ENCODE measurements at regions not wholly inside any gene's neighbourhood (a gene's known extent, or its start where the extent isn't known, plus 50 kb on each side); places are given as distances from the start of the nearest gene placed in this dataset.
A peak's percentile ranks its signal among the peaks of the same experiment; 100 is the strongest.
"Not testable (repeated sequence)": the region's sequence is repeated elsewhere in the genome, so short reads cannot be mapped to it uniquely, and the experiment has no call there.

DNA sequence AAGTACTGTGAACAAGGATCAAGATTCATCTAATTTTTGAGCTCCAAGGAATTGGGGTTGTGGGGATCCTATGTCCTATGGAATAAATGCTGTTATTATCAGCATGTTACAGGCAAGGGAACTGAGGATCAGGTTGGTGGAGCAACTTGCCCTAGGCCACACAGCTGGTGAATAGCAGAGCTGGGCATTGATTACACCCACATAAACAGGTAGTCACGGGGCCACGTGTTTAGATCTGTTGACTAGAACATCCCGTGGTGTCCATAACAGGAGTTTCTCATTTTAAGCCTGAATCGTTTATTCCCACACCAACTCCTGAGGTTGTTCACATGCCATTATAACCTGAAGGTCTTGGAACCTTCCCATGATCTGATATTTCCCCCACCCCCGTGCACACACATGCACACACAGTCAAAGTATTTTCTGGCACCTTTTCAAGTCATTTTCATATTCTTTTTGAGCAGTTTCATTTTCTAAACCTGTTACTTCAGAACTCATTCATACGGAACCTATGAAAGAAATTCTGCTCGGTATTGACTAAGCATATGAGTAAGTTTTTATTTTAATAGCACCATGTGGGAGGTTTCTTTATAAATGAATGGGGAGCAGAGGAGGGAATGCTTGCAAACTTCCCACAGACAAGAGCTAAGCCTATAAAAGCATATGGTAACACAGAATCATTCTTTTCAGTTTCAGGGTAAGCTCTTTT, 338.1 kb downstream of the ANAPC1 start:
- H3K9ac ChIP-seq (ENCODE audit: insufficient read depth in 1 of 2, low read length in 2 of 2); H3K36me3 ChIP-seq (ENCODE audit: control insufficient read depth in 4 of 4, insufficient read depth in 4 of 4, low read length in 4 of 4); DNase-seq; H3K27me3 ChIP-seq (ENCODE audit: control insufficient read depth in 3 of 3, insufficient read depth in 3 of 3, low read length in 2 of 3); H3K4me3 ChIP-seq; H3K4me1 ChIP-seq (ENCODE audit: control insufficient read depth in 5 of 5, insufficient read depth in 5 of 5, low read length in 5 of 5); ATAC-seq (ENCODE audit: insufficient read depth, low FRiP score); H3K27ac ChIP-seq (ENCODE audit: low read depth in 1 of 2, low read length in 1 of 2); H3K9me3 ChIP-seq (ENCODE audit: control insufficient read depth in 4 of 4, insufficient read depth in 3 of 4, low read length in 3 of 4): not testable (repeated sequence)
- 76 to 88% methylated on average over 4 to 5 of the region's 7 CpGs for WGBS, 2 donors

DNA sequence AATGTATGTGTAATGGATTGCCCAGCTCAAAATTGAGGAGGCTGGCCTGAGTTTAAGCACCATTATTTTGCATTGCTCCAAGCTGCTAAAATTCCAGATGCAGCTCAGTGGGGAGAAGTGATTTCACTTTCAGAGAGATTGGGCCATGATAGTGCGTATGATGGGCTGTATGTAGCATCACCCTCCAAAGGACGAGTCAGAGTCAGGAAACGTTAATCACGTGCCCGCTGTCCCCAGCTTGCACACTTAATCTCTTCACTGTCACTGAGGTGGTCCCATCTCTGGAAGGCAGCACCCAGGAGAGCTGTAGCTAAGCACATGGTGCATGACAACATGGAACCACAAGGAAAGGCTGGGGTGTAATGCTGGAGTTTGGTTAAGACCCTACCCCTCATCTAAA, 337.4 kb downstream of the ANAPC1 start:
- not testable (repeated sequence) for DNase-seq; H3K27me3 ChIP-seq (ENCODE audit: control insufficient read depth in 3 of 3, insufficient read depth in 3 of 3, low read length in 2 of 3); H3K4me3 ChIP-seq; ATAC-seq (ENCODE audit: insufficient read depth, low FRiP score); H3K4me1 ChIP-seq (ENCODE audit: control insufficient read depth in 5 of 5, insufficient read depth in 5 of 5, low read length in 5 of 5); H3K9ac ChIP-seq (ENCODE audit: insufficient read depth in 1 of 2, low read length in 2 of 2); H3K27ac ChIP-seq (ENCODE audit: low read depth in 1 of 2, low read length in 1 of 2); H3K9me3 ChIP-seq (ENCODE audit: control insufficient read depth in 4 of 4, insufficient read depth in 3 of 4, low read length in 3 of 4); H3K36me3 ChIP-seq (ENCODE audit: control insufficient read depth in 4 of 4, insufficient read depth in 4 of 4, low read length in 4 of 4)
- 86 to 92% methylated on average over 5 of the region's 5 CpGs for WGBS, 2 donors

DNA sequence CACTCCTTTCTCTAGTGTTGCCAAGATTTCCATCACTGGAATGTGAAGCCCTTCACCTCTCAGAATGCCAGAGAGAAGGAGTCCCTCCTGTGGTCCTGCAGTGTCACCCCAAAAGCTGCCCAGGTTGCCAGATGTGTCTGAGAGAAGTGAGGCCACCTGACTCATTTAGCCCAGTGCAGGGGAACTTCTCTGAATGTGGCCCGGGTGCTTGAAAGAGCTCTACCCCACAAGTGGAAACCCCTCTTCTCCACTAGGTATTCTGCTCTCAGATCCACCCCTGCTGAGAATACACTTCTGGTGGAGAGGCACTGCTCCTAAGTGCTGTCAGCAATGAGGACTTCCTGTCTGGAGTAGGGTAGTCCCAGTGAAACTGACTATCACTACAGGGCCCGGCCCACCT, 334.8 kb downstream of the ANAPC1 start:
- H3K9ac ChIP-seq (ENCODE audit: insufficient read depth in 1 of 2, low read length in 2 of 2); H3K27ac ChIP-seq (ENCODE audit: low read depth in 1 of 2, low read length in 1 of 2); H3K27me3 ChIP-seq (ENCODE audit: control insufficient read depth in 3 of 3, insufficient read depth in 3 of 3, low read length in 2 of 3); H3K36me3 ChIP-seq (ENCODE audit: control insufficient read depth in 4 of 4, insufficient read depth in 4 of 4, low read length in 4 of 4); H3K4me1 ChIP-seq (ENCODE audit: control insufficient read depth in 5 of 5, insufficient read depth in 5 of 5, low read length in 5 of 5); H3K9me3 ChIP-seq (ENCODE audit: control insufficient read depth in 4 of 4, insufficient read depth in 3 of 4, low read length in 3 of 4); H3K4me3 ChIP-seq; ATAC-seq (ENCODE audit: insufficient read depth, low FRiP score); DNase-seq: not testable (repeated sequence)
- 88 to 100% methylated on average over 1 of the region's 2 CpGs for WGBS, 2 donors

DNA sequence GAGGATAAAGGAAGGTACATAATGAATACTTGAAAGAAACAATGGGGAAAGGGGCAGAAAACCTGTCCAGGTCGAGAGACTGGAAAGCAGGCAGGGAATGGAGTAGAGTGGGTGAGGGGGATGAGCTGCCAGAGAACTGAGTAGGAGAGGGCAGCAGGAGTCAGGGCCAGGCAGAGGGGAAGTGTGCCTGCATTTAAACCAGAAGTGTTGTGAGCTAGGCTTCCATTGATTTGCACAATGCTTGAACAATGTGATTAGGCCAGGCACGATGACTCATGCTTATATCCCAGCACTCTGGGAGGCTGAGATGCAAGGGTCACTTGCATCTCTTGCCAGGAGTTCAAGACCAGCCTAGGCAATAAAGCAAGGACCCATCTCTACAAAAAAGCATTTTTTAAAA, 332.6 kb downstream of the ANAPC1 start:
- not testable (repeated sequence) for H3K36me3 ChIP-seq (ENCODE audit: control insufficient read depth in 4 of 4, insufficient read depth in 4 of 4, low read length in 4 of 4); H3K9ac ChIP-seq (ENCODE audit: insufficient read depth in 1 of 2, low read length in 2 of 2); ATAC-seq (ENCODE audit: insufficient read depth, low FRiP score); DNase-seq; H3K27ac ChIP-seq (ENCODE audit: low read depth in 1 of 2, low read length in 1 of 2); H3K4me3 ChIP-seq; H3K27me3 ChIP-seq (ENCODE audit: control insufficient read depth in 3 of 3, insufficient read depth in 3 of 3, low read length in 2 of 3); H3K9me3 ChIP-seq (ENCODE audit: control insufficient read depth in 4 of 4, insufficient read depth in 3 of 4, low read length in 3 of 4); H3K4me1 ChIP-seq (ENCODE audit: control insufficient read depth in 5 of 5, insufficient read depth in 5 of 5, low read length in 5 of 5)
- WGBS, 2 donors: 29 to 71% methylated on average over 1 of the region's 2 CpGs

DNA sequence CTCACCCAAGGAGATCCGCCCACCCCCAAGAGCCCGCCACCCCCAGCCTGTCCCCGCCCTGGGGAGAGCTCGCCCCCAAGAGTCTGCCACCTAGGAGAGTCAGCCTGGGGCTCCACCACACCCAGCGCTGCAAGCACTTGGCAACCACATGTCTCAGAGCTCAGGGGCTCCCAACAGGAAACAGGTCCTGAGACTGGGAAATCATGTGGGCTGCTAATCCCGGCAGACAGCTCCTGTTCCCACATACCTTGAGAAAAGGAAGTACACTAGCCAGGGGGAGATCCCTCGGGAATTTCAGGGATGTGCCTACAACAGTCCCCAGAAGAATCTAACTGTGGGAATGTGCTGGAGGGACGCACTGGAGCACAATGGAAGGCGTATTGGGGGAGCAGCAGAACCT, 331.4 kb downstream of the ANAPC1 start:
- ATAC-seq (ENCODE audit: insufficient read depth, low FRiP score); H3K9me3 ChIP-seq (ENCODE audit: control insufficient read depth in 4 of 4, insufficient read depth in 3 of 4, low read length in 3 of 4); H3K9ac ChIP-seq (ENCODE audit: insufficient read depth in 1 of 2, low read length in 2 of 2); H3K4me1 ChIP-seq (ENCODE audit: control insufficient read depth in 5 of 5, insufficient read depth in 5 of 5, low read length in 5 of 5); H3K36me3 ChIP-seq (ENCODE audit: control insufficient read depth in 4 of 4, insufficient read depth in 4 of 4, low read length in 4 of 4); H3K27ac ChIP-seq (ENCODE audit: low read depth in 1 of 2, low read length in 1 of 2); H3K4me3 ChIP-seq; H3K27me3 ChIP-seq (ENCODE audit: control insufficient read depth in 3 of 3, insufficient read depth in 3 of 3, low read length in 2 of 3); DNase-seq: not testable (repeated sequence)
- WGBS, 2 donors: no CpG with 5 or more reads among the region's 9 CpGs

DNA sequence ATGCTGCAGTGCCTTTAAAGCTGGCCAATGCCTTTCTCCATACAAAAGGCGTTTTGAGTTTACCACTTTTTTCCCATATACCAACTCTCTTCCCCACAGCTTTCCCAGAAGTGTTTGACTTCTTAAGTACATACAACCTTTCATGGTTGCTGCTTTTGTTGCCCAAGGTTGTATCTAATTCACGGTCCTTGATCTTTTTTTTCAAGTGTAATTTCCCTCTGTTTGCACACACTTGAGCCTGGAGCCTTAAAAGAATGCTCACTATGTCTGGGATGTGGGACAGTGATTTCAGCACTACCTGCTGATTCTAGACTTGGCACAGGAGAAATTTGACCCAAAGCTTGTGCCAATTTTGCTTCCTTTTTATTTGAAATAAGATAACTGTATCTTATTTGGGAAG, 324.7 kb downstream of the ANAPC1 start:
- not testable (repeated sequence) for H3K4me3 ChIP-seq; H3K9ac ChIP-seq (ENCODE audit: insufficient read depth in 1 of 2, low read length in 2 of 2); H3K9me3 ChIP-seq (ENCODE audit: control insufficient read depth in 4 of 4, insufficient read depth in 3 of 4, low read length in 3 of 4); H3K27me3 ChIP-seq (ENCODE audit: control insufficient read depth in 3 of 3, insufficient read depth in 3 of 3, low read length in 2 of 3); H3K4me1 ChIP-seq (ENCODE audit: control insufficient read depth in 5 of 5, insufficient read depth in 5 of 5, low read length in 5 of 5); DNase-seq; H3K27ac ChIP-seq (ENCODE audit: low read depth in 1 of 2, low read length in 1 of 2); H3K36me3 ChIP-seq (ENCODE audit: control insufficient read depth in 4 of 4, insufficient read depth in 4 of 4, low read length in 4 of 4)
- peak; percentile 53 for ATAC-seq (ENCODE audit: insufficient read depth, low FRiP score)
- 72 to 76% methylated on average over 1 of the region's 2 CpGs for WGBS, 2 donors

DNA sequence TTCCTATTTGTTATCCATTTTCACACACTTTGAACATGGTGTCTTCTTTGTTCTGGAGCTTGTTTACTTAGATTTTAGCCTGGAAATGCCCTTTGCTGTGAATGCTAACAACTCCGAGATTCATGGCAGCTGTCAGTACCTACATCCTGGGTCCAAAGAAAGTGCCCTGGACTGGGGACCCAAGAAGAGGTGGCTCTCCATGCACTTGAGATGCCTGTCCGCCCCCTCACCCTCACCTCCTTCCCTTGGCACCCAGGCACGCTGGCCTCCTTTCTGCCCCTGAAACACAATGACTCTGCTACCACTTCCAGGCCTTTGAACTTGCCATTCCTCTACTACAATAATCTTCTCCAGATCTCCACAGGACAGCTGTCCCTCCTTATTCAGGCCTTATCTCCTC, 324.2 kb downstream of the ANAPC1 start:
- H3K27me3 ChIP-seq (ENCODE audit: control insufficient read depth in 3 of 3, insufficient read depth in 3 of 3, low read length in 2 of 3); ATAC-seq (ENCODE audit: insufficient read depth, low FRiP score); H3K27ac ChIP-seq (ENCODE audit: low read depth in 1 of 2, low read length in 1 of 2); H3K4me1 ChIP-seq (ENCODE audit: control insufficient read depth in 5 of 5, insufficient read depth in 5 of 5, low read length in 5 of 5); H3K9ac ChIP-seq (ENCODE audit: insufficient read depth in 1 of 2, low read length in 2 of 2); H3K36me3 ChIP-seq (ENCODE audit: control insufficient read depth in 4 of 4, insufficient read depth in 4 of 4, low read length in 4 of 4); H3K9me3 ChIP-seq (ENCODE audit: control insufficient read depth in 4 of 4, insufficient read depth in 3 of 4, low read length in 3 of 4); H3K4me3 ChIP-seq; DNase-seq: not testable (repeated sequence)
- 72 to 100% methylated on average over 1 of the region's 3 CpGs for WGBS, 2 donors

DNA sequence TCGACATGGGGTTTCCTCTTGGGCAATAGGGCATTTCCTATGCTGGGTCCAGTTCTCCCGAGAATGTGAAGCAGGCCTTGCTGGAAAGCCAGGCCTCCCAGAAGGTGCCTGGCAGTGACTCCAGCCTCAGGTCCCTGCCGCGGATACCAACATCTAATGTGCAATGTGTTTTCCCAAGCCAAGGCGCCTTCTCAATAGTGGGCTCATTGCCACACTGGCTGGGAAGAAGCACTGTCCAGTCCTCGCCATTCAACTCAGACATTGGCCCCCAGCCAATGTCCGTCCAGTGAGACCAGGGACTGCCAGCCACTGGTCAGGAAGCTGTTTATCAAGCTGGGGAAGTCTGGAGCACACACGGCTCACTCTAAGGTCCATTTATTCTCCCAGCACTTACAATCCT, 317.9 kb downstream of the ANAPC1 start:
- not testable (repeated sequence) for H3K4me3 ChIP-seq; H3K27ac ChIP-seq (ENCODE audit: low read depth in 1 of 2, low read length in 1 of 2); H3K27me3 ChIP-seq (ENCODE audit: control insufficient read depth in 3 of 3, insufficient read depth in 3 of 3, low read length in 2 of 3); H3K9ac ChIP-seq (ENCODE audit: insufficient read depth in 1 of 2, low read length in 2 of 2); H3K36me3 ChIP-seq (ENCODE audit: control insufficient read depth in 4 of 4, insufficient read depth in 4 of 4, low read length in 4 of 4); H3K9me3 ChIP-seq (ENCODE audit: control insufficient read depth in 4 of 4, insufficient read depth in 3 of 4, low read length in 3 of 4); H3K4me1 ChIP-seq (ENCODE audit: control insufficient read depth in 5 of 5, insufficient read depth in 5 of 5, low read length in 5 of 5)
- peak; percentile 34 for ATAC-seq (ENCODE audit: insufficient read depth, low FRiP score)
- peak; percentile 9 to 56 (median 30) for DNase-seq
- WGBS, 2 donors: 41 to 60% methylated on average over 8 of the region's 8 CpGs

All from lung (tissue), 9 donors.